H1 (cell line): ENCODE measurements at regions not wholly inside any gene's neighbourhood (a gene's known extent, or its start where the extent isn't known, plus 50 kb on each side); places are given as distances from the start of the nearest gene placed in this dataset.

Source experiments
- CBX5 ChIP-seq: fragments of 300-800, 300-1000 bp; sonication (generic); IDR thresholded peaks from 2 replicates; pipeline ENCODE4 v1.7.1; 2016; ENCODE audit warnings: antibody characterized with exemption, low read length, low read depth
- CHD7 ChIP-seq: fragments of 300-600 bp; sonication (generic); IDR thresholded peaks from 2 replicates; pipeline ENCODE4 v1.7.1; 2012; ENCODE audit warnings: low read length, moderate library complexity, mild to moderate bottlenecking, inconsistent platforms; ENCODE audit not compliant: insufficient replicate concordance
- CTBP2 ChIP-seq: IDR thresholded peaks from 2 replicates; pipeline ENCODE4 v1.7.0; 2011; ENCODE audit warnings: borderline replicate concordance, mild to moderate bottlenecking, moderate library complexity, mixed read lengths, low read length; ENCODE audit not compliant: insufficient read depth, insufficient read length
- GABPA ChIP-seq: IDR thresholded peaks from 2 replicates; pipeline ENCODE4 v1.6.1; 2011; ENCODE audit warnings: mild to moderate bottlenecking, low read length, moderate library complexity, borderline replicate concordance; ENCODE audit not compliant: insufficient read depth
- MAX ChIP-seq: IDR thresholded peaks from 2 replicates; pipeline ENCODE4 v1.6.1; 2012; ENCODE audit warnings: inconsistent platforms
- NANOG ChIP-seq: IDR thresholded peaks from 2 replicates; pipeline ENCODE4 v1.6.1; 2011; ENCODE audit warnings: low read length, low read depth, mild to moderate bottlenecking, inconsistent platforms; ENCODE audit not compliant: insufficient read depth, poor library complexity, severe bottlenecking
- POU5F1 ChIP-seq: IDR thresholded peaks from 2 replicates; pipeline ENCODE4 v1.6.1; 2011; ENCODE audit warnings: low read depth, mild to moderate bottlenecking, low read length, moderate library complexity
- RXRA ChIP-seq: IDR thresholded peaks from 2 replicates; pipeline ENCODE4 v1.6.1; 2011; ENCODE audit warnings: low read depth, mild to moderate bottlenecking, low read length, moderate library complexity; ENCODE audit not compliant: insufficient read depth
- SAP30 ChIP-seq: fragments of 300-600 bp; sonication (generic); IDR thresholded peaks from 2 replicates; pipeline ENCODE4 v1.7.1; 2012; ENCODE audit warnings: low read length, moderate library complexity, mild to moderate bottlenecking, inconsistent platforms; ENCODE audit not compliant: insufficient read depth, insufficient replicate concordance

GRCh38 chr13:83470133-83470797 lies 412.0 kb downstream of the SLITRK1 start (continued):
- TF ChIP-seq CHD7, result no peak
- TF ChIP-seq MAX, result no peak
- TF ChIP-seq CBX5, result no peak
- no peak for TF ChIP-seq SAP30
- no peak for TF ChIP-seq NANOG
- no peak for TF ChIP-seq RXRA
- TF ChIP-seq CTBP2, result no peak
- no peak for TF ChIP-seq GABPA
- TF ChIP-seq POU5F1, result no peak
